ENCODE measurements at regions not wholly inside any gene's neighbourhood (a gene's known extent, or its start where the extent isn't known, plus 50 kb on each side); places are given as distances from the start of the nearest gene placed in this dataset.

DNA sequence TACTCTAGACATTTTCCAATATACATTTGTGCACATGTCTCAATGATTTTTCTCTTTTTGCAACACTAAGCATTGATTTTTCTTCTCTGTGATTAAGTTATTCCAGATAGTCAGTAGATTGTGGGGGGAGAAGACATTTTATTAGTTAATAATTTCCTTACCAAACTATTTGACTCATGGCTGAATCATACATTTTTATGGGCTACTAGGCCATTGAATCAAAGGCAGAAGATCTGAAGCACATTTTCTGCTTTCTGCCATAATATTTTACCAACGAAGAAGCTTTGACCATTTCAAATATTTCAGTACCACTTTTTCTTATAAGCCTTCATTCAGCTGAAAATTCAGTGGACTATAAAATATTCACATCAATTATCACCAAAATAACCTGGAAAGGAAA lies 175.6 kb downstream of the IRX2 start:
- no peaks in the 10 kb centered on the region for H3K36me3 ChIP-seq (ENCODE audit: control insufficient read depth in 4 of 4, insufficient read depth in 4 of 4, low read length in 3 of 4)
- no peaks in the 10 kb centered on the region for H3K9me3 ChIP-seq (ENCODE audit: control extremely low read depth in 1 of 5, control insufficient read depth in 4 of 5, insufficient read depth in 2 of 5, low read depth in 1 of 5, low read length in 4 of 5)
- ChIA-PET POLR2A (no interaction called here), CTCF (no interaction called here)
- WGBS (ENCODE audit: insufficient coverage) = no CpG with 5 or more reads among the region's 1 CpG
- H3K27me3 ChIP-seq (replicated peaks in 2 of 5; ENCODE audit: control insufficient read depth in 4 of 5, insufficient read depth in 5 of 5, low read length in 4 of 5) = peaks cover 0 to 2% (median 0%) of the 10 kb centered on the region in 5 experiments
- no peaks in the 10 kb centered on the region for H3K4me1 ChIP-seq (ENCODE audit: control extremely low read depth in 1 of 4, control insufficient read depth in 4 of 4, insufficient read depth in 4 of 4, low read length in 3 of 4)
- no peak overlapping the region for H3K4me3 ChIP-seq (ENCODE audit: control insufficient read depth in 1 of 7, extremely low read depth in 1 of 7, insufficient read depth in 4 of 7, low read depth in 2 of 7, low read length in 6 of 7)
- DNase-seq = no peak
- H3K27ac ChIP-seq (ENCODE audit: insufficient read depth in 1 of 2, low read depth in 1 of 2, low read length in 2 of 2, poor library complexity in 1 of 2, severe bottlenecking in 2 of 2) = no peak overlapping the region

GRCh38 chr5:2575292-2575691 lies 176.2 kb downstream of the IRX2 start:
- H3K4me3 ChIP-seq (ENCODE audit: control insufficient read depth in 1 of 7, extremely low read depth in 1 of 7, insufficient read depth in 4 of 7, low read depth in 2 of 7, low read length in 6 of 7) = no peak overlapping the region
- DNase-seq = no peak
- CTCF ChIA-PET = no interaction called here
- no peak overlapping the region for H3K27ac ChIP-seq (ENCODE audit: insufficient read depth in 1 of 2, low read depth in 1 of 2, low read length in 2 of 2, poor library complexity in 1 of 2, severe bottlenecking in 2 of 2)
- H3K4me1 ChIP-seq (ENCODE audit: control extremely low read depth in 1 of 4, control insufficient read depth in 4 of 4, insufficient read depth in 4 of 4, low read length in 3 of 4) = no peaks in the 10 kb centered on the region
- peaks cover 0 to 3% (median 0%) of the 10 kb centered on the region in 5 experiments for H3K27me3 ChIP-seq (replicated peaks in 2 of 5; ENCODE audit: control insufficient read depth in 4 of 5, insufficient read depth in 5 of 5, low read length in 4 of 5)
- POLR2A ChIA-PET = no interaction called here
- 10% methylated on average over 2 of the region's 3 CpGs for WGBS (ENCODE audit: insufficient coverage)
- H3K36me3 ChIP-seq (ENCODE audit: control insufficient read depth in 4 of 4, insufficient read depth in 4 of 4, low read length in 3 of 4) = no peaks in the 10 kb centered on the region
- H3K9me3 ChIP-seq (ENCODE audit: control extremely low read depth in 1 of 5, control insufficient read depth in 4 of 5, insufficient read depth in 2 of 5, low read depth in 1 of 5, low read length in 4 of 5) = no peaks in the 10 kb centered on the region

GRCh38 chr5:2574155-2574554 lies 177.3 kb downstream of the IRX2 start:
- H3K27me3 ChIP-seq (replicated peaks in 2 of 5; ENCODE audit: control insufficient read depth in 4 of 5, insufficient read depth in 5 of 5, low read length in 4 of 5) = peaks cover 0 to 3% (median 0%) of the 10 kb centered on the region in 5 experiments
- CTCF ChIA-PET = no interaction called here
- no peaks in the 10 kb centered on the region for H3K4me1 ChIP-seq (ENCODE audit: control extremely low read depth in 1 of 4, control insufficient read depth in 4 of 4, insufficient read depth in 4 of 4, low read length in 3 of 4)
- no peak for DNase-seq
- WGBS (ENCODE audit: insufficient coverage) = 100% methylated on average over 2 of the region's 5 CpGs
- H3K9me3 ChIP-seq (ENCODE audit: control extremely low read depth in 1 of 5, control insufficient read depth in 4 of 5, insufficient read depth in 2 of 5, low read depth in 1 of 5, low read length in 4 of 5) = no peaks in the 10 kb centered on the region
- H3K27ac ChIP-seq (ENCODE audit: insufficient read depth in 1 of 2, low read depth in 1 of 2, low read length in 2 of 2, poor library complexity in 1 of 2, severe bottlenecking in 2 of 2) = no peak overlapping the region
- POLR2A ChIA-PET = no interaction called here
- no peaks in the 10 kb centered on the region for H3K36me3 ChIP-seq (ENCODE audit: control insufficient read depth in 4 of 4, insufficient read depth in 4 of 4, low read length in 3 of 4)
- no peak overlapping the region for H3K4me3 ChIP-seq (ENCODE audit: control insufficient read depth in 1 of 7, extremely low read depth in 1 of 7, insufficient read depth in 4 of 7, low read depth in 2 of 7, low read length in 6 of 7)

DNA sequence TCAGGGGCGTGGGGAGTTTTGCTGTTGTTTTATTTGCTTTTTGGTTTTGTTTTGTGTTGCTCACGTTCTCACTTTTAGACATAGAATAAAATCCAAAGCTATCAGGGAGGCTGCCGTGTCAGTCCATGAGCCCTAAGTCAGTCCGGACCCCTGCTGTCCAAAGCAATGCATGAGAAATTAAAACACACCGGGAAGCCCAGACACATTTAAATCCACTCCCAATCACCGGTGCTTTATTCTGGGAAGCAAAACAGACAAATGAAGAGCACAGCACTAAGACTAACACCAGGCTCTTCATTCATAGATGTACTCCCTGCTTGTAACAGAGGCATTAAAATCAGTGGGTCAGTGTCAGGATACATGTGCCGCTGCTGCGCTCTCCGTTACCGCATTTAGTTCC lies 180.9 kb downstream of the IRX2 start:
- POLR2A ChIA-PET = no interaction called here
- WGBS (ENCODE audit: insufficient coverage) = 64% methylated on average over 9 of the region's 10 CpGs
- H3K4me1 ChIP-seq (ENCODE audit: control extremely low read depth in 1 of 4, control insufficient read depth in 4 of 4, insufficient read depth in 4 of 4, low read length in 3 of 4) = no peaks in the 10 kb centered on the region
- H3K27me3 ChIP-seq (replicated peaks in 2 of 5; ENCODE audit: control insufficient read depth in 4 of 5, insufficient read depth in 5 of 5, low read length in 4 of 5) = peaks cover 0 to 3% (median 0%) of the 10 kb centered on the region in 5 experiments
- H3K27ac ChIP-seq (ENCODE audit: insufficient read depth in 1 of 2, low read depth in 1 of 2, low read length in 2 of 2, poor library complexity in 1 of 2, severe bottlenecking in 2 of 2) = no peak overlapping the region
- no peak overlapping the region for H3K4me3 ChIP-seq (ENCODE audit: control insufficient read depth in 1 of 7, extremely low read depth in 1 of 7, insufficient read depth in 4 of 7, low read depth in 2 of 7, low read length in 6 of 7)
- H3K36me3 ChIP-seq (ENCODE audit: control insufficient read depth in 4 of 4, insufficient read depth in 4 of 4, low read length in 3 of 4) = no peaks in the 10 kb centered on the region
- no peak for DNase-seq
- no peaks in the 10 kb centered on the region for H3K9me3 ChIP-seq (ENCODE audit: control extremely low read depth in 1 of 5, control insufficient read depth in 4 of 5, insufficient read depth in 2 of 5, low read depth in 1 of 5, low read length in 4 of 5)
- CTCF ChIA-PET = no interaction called here

DNA sequence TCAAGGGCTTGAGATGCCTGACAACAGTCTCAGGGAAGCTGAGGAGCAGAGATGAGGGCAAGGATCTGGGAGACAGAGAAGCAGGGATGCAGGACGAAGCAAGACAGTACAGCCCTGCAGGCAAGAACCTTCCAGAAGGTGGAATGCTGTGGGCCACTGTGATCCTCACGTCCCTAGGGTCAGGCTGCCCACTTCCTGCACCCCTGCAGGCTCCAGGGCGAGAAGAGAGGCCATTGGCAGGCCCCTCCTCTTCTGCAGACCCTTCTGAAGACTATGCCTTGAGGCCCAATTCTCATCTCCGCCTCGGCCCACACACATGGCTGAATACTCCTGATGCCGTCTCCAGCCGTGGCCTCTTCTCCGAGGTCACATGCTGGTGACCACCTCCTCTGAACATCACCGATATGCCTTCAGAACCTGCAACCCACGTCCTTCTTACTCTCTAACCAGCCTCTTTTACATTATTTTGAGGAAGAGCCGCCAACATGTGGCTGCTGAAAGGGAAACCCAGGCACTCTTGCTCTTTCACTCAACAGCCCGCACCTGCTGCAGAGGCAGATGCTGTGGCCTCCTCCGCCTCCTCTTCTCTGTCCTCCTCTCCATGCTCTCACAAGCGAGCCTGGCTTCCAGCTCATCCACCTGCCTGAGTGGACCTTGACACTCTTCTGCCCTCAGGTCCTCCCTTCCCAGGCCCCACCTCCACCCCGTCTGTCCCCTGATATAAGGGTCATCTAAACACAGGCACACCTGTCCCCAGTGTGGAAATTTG lies 181.5 kb downstream of the IRX2 start:
- ChIA-PET CTCF (no interaction called here), POLR2A (no interaction called here)
- no peaks in the 10 kb centered on the region for H3K4me1 ChIP-seq (ENCODE audit: control extremely low read depth in 1 of 4, control insufficient read depth in 4 of 4, insufficient read depth in 4 of 4, low read length in 3 of 4)
- 86% methylated on average over 12 of the region's 15 CpGs for WGBS (ENCODE audit: insufficient coverage)
- H3K9me3 ChIP-seq (ENCODE audit: control extremely low read depth in 1 of 5, control insufficient read depth in 4 of 5, insufficient read depth in 2 of 5, low read depth in 1 of 5, low read length in 4 of 5) = no peaks in the 10 kb centered on the region
- peaks cover 0 to 3% (median 0%) of the 10 kb centered on the region in 5 experiments for H3K27me3 ChIP-seq (replicated peaks in 2 of 5; ENCODE audit: control insufficient read depth in 4 of 5, insufficient read depth in 5 of 5, low read length in 4 of 5)
- no peak overlapping the region for H3K4me3 ChIP-seq (ENCODE audit: control insufficient read depth in 1 of 7, extremely low read depth in 1 of 7, insufficient read depth in 4 of 7, low read depth in 2 of 7, low read length in 6 of 7)
- DNase-seq = no peak
- H3K36me3 ChIP-seq (ENCODE audit: control insufficient read depth in 4 of 4, insufficient read depth in 4 of 4, low read length in 3 of 4) = no peaks in the 10 kb centered on the region
- no peak overlapping the region for H3K27ac ChIP-seq (ENCODE audit: insufficient read depth in 1 of 2, low read depth in 1 of 2, low read length in 2 of 2, poor library complexity in 1 of 2, severe bottlenecking in 2 of 2)

GRCh38 chr5:2569176-2569575 lies 182.3 kb downstream of the IRX2 start:
- no peaks in the 10 kb centered on the region for H3K36me3 ChIP-seq (ENCODE audit: control insufficient read depth in 4 of 4, insufficient read depth in 4 of 4, low read length in 3 of 4)
- H3K27ac ChIP-seq (ENCODE audit: insufficient read depth in 1 of 2, low read depth in 1 of 2, low read length in 2 of 2, poor library complexity in 1 of 2, severe bottlenecking in 2 of 2) = no peak overlapping the region
- POLR2A ChIA-PET = no interaction called here
- WGBS (ENCODE audit: insufficient coverage) = 58% methylated on average over 10 of the region's 10 CpGs
- no peaks in the 10 kb centered on the region for H3K9me3 ChIP-seq (ENCODE audit: control extremely low read depth in 1 of 5, control insufficient read depth in 4 of 5, insufficient read depth in 2 of 5, low read depth in 1 of 5, low read length in 4 of 5)
- no peak for DNase-seq
- CTCF ChIA-PET = no interaction called here
- peaks cover 0 to 3% (median 0%) of the 10 kb centered on the region in 5 experiments for H3K27me3 ChIP-seq (replicated peaks in 2 of 5; ENCODE audit: control insufficient read depth in 4 of 5, insufficient read depth in 5 of 5, low read length in 4 of 5)
- no peaks in the 10 kb centered on the region for H3K4me1 ChIP-seq (ENCODE audit: control extremely low read depth in 1 of 4, control insufficient read depth in 4 of 4, insufficient read depth in 4 of 4, low read length in 3 of 4)
- no peak overlapping the region for H3K4me3 ChIP-seq (ENCODE audit: control insufficient read depth in 1 of 7, extremely low read depth in 1 of 7, insufficient read depth in 4 of 7, low read depth in 2 of 7, low read length in 6 of 7)

DNA sequence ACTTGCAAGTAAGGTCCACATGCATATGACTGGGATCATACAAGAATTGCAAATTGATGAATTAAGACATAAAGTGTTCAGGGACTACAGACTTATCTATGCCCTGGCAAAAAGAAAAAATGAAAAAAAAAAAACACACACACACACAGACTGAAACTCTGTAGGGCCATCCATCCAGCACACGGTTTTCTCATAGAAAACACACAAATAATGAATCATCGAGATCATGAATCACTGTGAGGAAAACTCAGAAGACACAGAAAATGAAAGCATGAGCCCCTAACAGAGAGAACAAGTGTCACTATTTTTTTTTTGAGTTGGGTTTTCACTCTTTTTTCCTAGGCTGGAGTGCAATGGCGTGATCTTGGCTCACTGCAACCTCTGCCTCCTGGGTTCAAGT lies 185.2 kb downstream of the IRX2 start:
- Histone ChIP-seq H3K4me1 (ENCODE audit: control extremely low read depth in 1 of 4, control insufficient read depth in 4 of 4, insufficient read depth in 4 of 4, low read length in 3 of 4) (no peaks in the 10 kb centered on the region), H3K27me3 (replicated peaks in 2 of 5; ENCODE audit: control insufficient read depth in 4 of 5, insufficient read depth in 5 of 5, low read length in 4 of 5) (peaks cover 0 to 2% (median 0%) of the 10 kb centered on the region in 5 experiments), H3K4me3 (ENCODE audit: control insufficient read depth in 1 of 7, extremely low read depth in 1 of 7, insufficient read depth in 4 of 7, low read depth in 2 of 7, low read length in 6 of 7) (no peak overlapping the region), H3K36me3 (ENCODE audit: control insufficient read depth in 4 of 4, insufficient read depth in 4 of 4, low read length in 3 of 4) (no peaks in the 10 kb centered on the region), H3K9me3 (ENCODE audit: control extremely low read depth in 1 of 5, control insufficient read depth in 4 of 5, insufficient read depth in 2 of 5, low read depth in 1 of 5, low read length in 4 of 5) (peaks cover 0 to 3% (median 0%) of the 10 kb centered on the region in 5 experiments), H3K27ac (ENCODE audit: insufficient read depth in 1 of 2, low read depth in 1 of 2, low read length in 2 of 2, poor library complexity in 1 of 2, severe bottlenecking in 2 of 2) (no peak overlapping the region)
- POLR2A ChIA-PET = no interaction called here
- 66% methylated on average over 2 of the region's 3 CpGs for WGBS (ENCODE audit: insufficient coverage)
- CTCF ChIA-PET = no interaction called here
- no peak for DNase-seq
